GM21737 (cell line): ENCODE measurements at regions not wholly inside any gene's neighbourhood (a gene's known extent, or its start where the extent isn't known, plus 50 kb on each side); places are given as distances from the start of the nearest gene placed in this dataset.

Source experiments
- ATAC-seq: cut with Tn5 transposase; IDR thresholded peaks from one replicate; pipeline ENCODE4 v1.9.1; 2021; ENCODE audit warnings: mild to moderate bottlenecking, moderate library complexity; ENCODE audit not compliant: unreplicated experiment

- ATAC-seq: no peak
Measured at GRCh38 chr1:162970021-162970420, 99.1 kb upstream of the RGS4 start.

- no peak for ATAC-seq
Measured at GRCh38 chr1:162966613-162967012, 102.5 kb upstream of the RGS4 start.

GRCh38 chr1:162964901-162965300 is 103.9 kb upstream of the CCDC190 start:
- no peak for ATAC-seq

- ATAC-seq: no peak
Measured at GRCh38 chr1:162956922-162957321, 95.9 kb upstream of the CCDC190 start.

GRCh38 chr1:162954824-162955223 is 93.8 kb upstream of the CCDC190 start:
- no peak for ATAC-seq

- ATAC-seq: no peak
Measured at GRCh38 chr1:162952956-162953355, 92.0 kb upstream of the CCDC190 start.

- peak; percentile 87 for ATAC-seq
Measured at GRCh38 chr1:162951553-162952315, 90.8 kb upstream of the CCDC190 start.

- no peak for ATAC-seq
Measured at GRCh38 chr1:162950187-162950586, 89.2 kb upstream of the CCDC190 start.

GRCh38 chr1:162946701-162947100 is 85.7 kb upstream of the CCDC190 start:
- ATAC-seq: no peak

- no peak for ATAC-seq
Measured at GRCh38 chr1:162944974-162945674, 84.1 kb upstream of the CCDC190 start.

- no peak for ATAC-seq
Measured at GRCh38 chr1:162943622-162944021, 82.6 kb upstream of the CCDC190 start.

- no peak for ATAC-seq
Measured at GRCh38 chr1:162942916-162943559, 82.1 kb upstream of the CCDC190 start.

- ATAC-seq: no peak
Measured at GRCh38 chr1:162941024-162941423, 80.0 kb upstream of the CCDC190 start.

- no peak for ATAC-seq
Measured at GRCh38 chr1:162939035-162939434, 78.1 kb upstream of the CCDC190 start.

- ATAC-seq: no peak
Measured at GRCh38 chr1:162937716-162938395, 76.9 kb upstream of the CCDC190 start.

- no peak for ATAC-seq
Measured at GRCh38 chr1:162930976-162931560, 70.1 kb upstream of the CCDC190 start.

- no peak for ATAC-seq
Measured at GRCh38 chr1:162930532-162930931, 69.6 kb upstream of the CCDC190 start.

GRCh38 chr1:162929177-162929576 is 68.2 kb upstream of the CCDC190 start:
- no peak for ATAC-seq

- ATAC-seq: no peak
Measured at GRCh38 chr1:162928141-162928540, 67.2 kb upstream of the CCDC190 start.

- ATAC-seq: no peak
Measured at GRCh38 chr1:162927421-162927820, 66.4 kb upstream of the CCDC190 start.

- ATAC-seq: no peak
Measured at GRCh38 chr1:162926906-162927305, 65.9 kb upstream of the CCDC190 start.
